A172 (cell line): ENCODE measurements at regions not wholly inside any gene's neighbourhood (a gene's known extent, or its start where the extent isn't known, plus 50 kb on each side); places are given as distances from the start of the nearest gene placed in this dataset.
"Not testable (repeated sequence)": the region's sequence is repeated elsewhere in the genome, so short reads cannot be mapped to it uniquely, and the experiment has no call there.

Experiments used
- DNase-seq: peaks from one replicate; pipeline ENCODE4 v3.0.0-alpha.2; 2015; ENCODE audit warnings: low spot score

DNA sequence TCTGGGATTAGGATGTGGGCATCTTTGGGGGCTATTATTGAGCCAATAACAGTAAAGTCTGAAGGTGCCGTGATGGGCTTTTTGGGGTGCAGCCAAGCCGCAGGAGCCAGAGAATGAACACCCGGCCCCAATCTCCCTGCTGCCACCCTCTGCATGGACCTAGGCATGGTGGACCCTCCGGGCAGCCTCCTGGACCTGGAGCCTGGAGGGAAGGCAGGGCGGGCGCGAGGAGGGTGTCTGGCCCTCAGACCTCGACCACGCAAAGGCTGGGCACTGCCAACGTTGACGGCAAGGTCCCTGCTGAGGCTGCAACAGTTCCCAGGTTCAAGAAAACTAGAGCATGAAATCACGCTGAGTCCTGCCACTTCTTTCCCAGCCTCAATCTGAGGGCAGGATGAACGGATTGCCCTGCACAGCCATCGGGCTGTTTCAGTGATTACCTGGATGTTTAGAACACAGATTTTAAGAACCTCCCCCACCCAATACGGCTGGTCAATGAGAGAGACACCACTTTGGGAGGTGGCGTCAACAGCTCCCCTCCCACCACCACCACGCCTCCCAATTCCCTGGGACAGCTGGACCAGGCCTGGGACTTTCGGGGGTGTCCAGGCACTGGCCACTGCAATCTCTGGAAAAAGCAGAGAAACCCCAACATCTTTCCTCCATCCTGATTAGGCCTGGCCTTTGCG is 147.4 kb downstream of the NPIPB11 start:
- DNase-seq = not testable (repeated sequence)

GRCh38 chr16:29257419-29258336 is 148.8 kb downstream of the NPIPB11 start:
- not testable (repeated sequence) for DNase-seq

DNA sequence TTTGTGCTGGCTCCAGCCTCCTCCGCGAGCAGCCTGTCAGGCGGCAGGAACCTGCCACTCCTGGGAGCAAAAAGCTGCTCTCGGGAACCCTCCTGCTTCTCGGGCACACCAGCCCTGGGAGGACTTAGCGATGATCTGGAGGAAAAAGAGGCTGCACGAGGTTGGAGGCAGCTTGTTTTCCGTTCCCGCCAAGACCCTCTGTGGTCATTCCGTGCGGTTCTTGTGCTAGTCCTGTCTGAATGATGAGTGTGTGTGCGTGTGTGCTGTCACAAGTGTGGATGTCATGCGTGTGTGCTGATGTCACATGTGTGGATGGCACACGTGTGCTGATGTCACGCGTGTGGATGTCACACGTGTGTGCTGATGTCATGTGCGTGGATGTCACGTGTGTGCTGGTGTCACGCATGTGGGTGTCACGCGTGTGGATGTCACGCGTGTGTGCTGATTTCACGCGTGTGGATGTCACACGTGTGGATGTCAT is 150.0 kb downstream of the NPIPB11 start:
- no peak for DNase-seq

- DNase-seq = not testable (repeated sequence)
These were observed 150.6 kb downstream of the NPIPB11 start for GRCh38 chr16:29255957-29256356.

DNA sequence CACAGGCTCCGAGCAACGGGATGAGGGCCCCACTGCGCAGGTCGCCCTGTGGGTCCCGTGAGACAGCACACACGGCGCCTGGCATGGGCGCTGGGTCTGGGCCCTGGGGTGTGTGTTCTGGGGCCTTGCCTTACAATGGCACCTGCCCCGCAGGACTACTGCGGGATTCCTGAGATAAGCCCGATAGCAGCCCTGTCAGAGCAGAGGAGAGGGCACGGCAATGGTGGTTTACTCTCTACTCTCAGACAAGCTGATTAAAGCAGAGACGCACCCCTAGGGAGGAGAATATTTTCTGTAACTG is 151.1 kb downstream of the NPIPB11 start:
- DNase-seq = not testable (repeated sequence)

DNA sequence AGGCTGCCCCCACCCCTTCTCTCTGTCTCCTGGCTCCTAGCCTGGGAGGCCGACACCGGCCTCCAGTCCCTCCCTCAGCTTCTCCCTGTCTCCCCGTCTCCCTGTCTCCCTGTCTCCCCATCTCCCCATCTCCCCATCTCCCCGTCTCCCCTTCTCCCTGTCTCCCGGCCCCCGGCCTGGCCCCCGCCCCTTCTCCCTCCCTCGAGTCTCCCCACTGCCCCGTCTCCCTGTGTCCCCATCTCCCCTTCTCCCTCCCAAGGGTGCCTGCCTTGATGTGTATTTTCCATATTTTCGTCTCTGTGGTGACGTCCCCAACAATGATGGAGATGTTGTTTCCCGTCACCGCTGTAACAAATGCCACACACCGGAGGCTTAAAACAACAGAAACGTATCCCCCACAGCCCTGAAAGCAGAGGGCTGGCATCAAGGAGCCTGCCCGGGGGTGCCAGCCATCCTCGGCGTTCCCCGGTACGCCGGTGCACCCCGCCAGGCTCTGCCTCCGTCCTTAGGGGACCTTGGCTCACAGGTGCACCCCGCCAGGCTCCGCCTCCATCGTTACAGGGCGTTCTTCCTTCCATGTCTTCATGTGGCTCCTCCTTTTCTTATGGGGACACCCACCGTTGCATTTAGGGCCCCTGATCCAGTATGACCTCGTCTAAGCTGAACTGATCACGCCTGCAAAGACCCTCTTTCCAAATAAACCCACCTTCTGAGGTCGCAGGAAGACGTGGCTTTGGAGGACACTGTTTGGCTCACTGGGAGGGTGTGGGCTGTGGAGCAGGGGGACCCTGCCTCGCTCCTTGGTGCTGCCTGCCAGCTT is 151.6 kb downstream of the NPIPB11 start:
- no peak for DNase-seq

- DNase-seq = not testable (repeated sequence)
These were observed 152.6 kb downstream of the NPIPB11 start for GRCh38 chr16:29253716-29254590.

GRCh38 chr16:29253066-29253590 is 153.4 kb downstream of the NPIPB11 start:
- not testable (repeated sequence) for DNase-seq

- not testable (repeated sequence) for DNase-seq
These were observed 154.2 kb downstream of the NPIPB11 start for GRCh38 chr16:29252311-29252710.

GRCh38 chr16:29251571-29252011 is 154.9 kb downstream of the NPIPB11 start:
- not testable (repeated sequence) for DNase-seq

DNA sequence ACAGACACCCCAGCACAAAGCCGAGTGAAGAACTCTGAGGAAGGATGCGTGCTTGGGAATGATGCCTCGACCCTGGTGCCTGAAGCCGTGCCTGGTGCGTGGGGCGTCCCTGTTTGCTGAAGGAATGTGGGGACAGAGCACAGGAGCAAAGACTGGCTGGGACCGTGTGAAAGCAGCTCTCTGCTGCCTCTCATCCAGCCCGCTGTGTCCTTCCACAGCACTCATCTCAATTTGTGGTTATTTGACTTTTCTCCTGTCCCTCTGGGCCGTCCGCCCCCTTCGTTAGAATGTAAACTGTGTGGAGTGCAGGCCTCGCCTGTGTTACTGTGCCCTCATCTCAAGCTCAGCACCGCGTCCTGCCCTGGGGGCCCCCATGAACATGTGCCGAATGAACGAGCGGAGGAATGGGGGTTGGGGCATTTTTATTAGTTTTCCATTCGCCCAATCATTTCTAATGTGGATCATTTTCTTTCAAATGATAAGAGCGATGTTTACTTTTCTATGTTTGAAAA is 155.5 kb downstream of the NPIPB11 start:
- DNase-seq = not testable (repeated sequence)

- not testable (repeated sequence) for DNase-seq
These were observed 156.0 kb downstream of the NPIPB11 start for GRCh38 chr16:29250469-29250868.

- not testable (repeated sequence) for DNase-seq
These were observed 157.6 kb downstream of the NPIPB11 start for GRCh38 chr16:29248940-29249318.

- DNase-seq = not testable (repeated sequence)
These were observed 158.1 kb downstream of the NPIPB11 start for GRCh38 chr16:29248306-29248939.

DNA sequence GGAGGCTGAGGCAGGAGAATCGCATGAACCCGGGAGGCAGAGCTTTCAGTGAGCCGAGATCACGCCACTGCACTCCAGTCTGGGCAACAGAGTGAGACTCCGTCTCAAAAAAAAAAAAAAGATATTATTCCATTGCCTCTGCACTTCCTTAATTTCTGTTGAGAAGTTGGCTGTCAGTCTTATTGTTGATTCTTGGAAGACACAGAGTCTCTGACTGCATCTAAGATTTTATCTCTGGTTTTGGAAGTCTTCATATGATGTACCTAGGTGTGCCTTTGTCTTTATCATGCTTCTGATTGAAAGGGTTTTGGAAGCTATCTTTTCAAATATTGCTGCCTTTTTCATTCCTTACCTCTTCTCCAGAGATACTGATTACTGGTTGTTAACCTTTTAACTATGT is 160.4 kb downstream of the NPIPB11 start:
- DNase-seq = not testable (repeated sequence)

DNA sequence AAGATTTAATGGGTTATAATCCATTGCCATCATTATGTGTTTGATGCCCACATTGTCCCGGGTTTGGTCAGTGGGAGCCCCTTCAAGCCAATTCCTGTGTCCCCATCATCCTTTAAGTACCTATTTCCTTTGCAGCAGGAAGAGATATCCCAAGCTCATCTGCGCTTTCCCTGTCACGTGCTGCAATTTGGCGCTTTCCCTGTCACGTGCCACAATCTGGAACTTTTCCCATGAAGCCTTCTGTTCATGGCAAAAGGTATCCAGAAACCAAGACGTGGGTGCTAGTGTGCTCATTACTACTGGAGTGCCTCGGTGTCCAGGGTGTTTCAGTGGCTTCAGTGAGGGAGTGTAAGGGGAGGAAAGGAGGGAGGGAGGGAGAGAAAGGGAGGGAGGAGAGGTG is 168.5 kb downstream of the NPIPB11 start:
- DNase-seq = no peak

DNA sequence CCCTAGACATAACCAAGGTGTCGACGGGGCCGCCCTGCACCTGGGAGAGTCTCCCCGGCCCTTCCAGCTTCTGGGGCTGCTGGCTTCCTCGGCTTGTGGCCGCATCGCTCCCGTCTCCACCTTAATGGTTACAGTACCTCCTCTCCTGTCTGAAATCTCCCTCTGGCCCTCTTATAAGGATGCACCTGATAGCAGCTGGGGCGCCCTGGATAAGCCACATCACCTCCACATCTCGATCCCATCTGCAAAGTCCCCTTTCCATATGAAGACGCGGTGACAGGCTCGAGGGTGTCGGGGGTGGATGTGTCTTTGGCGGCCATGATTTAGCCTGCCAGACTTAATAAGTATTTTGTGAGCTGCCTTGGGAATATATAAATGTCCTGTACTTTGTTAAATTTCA is 169.0 kb downstream of the NPIPB11 start:
- DNase-seq = not testable (repeated sequence)

GRCh38 chr16:29237023-29237422 is 169.5 kb downstream of the NPIPB11 start:
- DNase-seq = not testable (repeated sequence)

DNA sequence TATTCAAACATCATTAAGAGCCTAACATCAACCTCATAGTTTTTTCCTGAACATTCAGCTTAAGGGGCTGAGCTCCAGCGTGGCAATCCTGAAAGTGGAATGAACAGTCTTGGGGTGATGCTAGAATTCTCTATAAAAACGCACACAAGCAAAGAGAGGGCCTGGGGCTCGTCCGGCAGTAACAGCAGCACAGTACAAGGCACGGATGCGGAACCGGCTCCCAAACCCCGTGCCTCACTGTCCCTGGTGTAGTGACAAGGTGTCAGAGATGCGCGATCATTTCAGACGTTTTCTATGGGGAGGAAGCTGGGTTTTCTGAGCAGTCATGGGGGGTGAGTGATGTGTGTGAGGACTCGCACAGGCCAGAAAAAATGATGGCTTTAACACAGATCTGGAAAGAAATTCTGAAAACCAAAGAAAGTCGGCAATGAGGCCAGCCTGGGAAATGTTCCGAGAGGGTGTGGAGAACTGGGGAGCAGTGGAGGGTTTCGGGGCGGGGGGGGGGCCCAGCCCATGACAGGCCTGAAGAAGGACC is 170.6 kb downstream of the NPIPB11 start:
- not testable (repeated sequence) for DNase-seq
